K562 (cell line): ENCODE measurements at regions not wholly inside any gene's neighbourhood (a gene's known extent, or its start where the extent isn't known, plus 50 kb on each side); places are given as distances from the start of the nearest gene placed in this dataset.

Experiments
- BCLAF1 ChIP-seq, 2 experiments: fragments of 450-650 bp in 1 of 2; IDR thresholded peaks; 2 replicates each; pipeline ENCODE4 v1.6.1; 2011 to 2017; ENCODE audit warnings: low read depth in 2 of 2, antibody characterized with exemption in 1 of 2, borderline replicate concordance in 1 of 2, low read length in 1 of 2, mild to moderate bottlenecking in 1 of 2, mixed read lengths in 1 of 2; ENCODE audit not compliant: control insufficient read depth in 1 of 2
- DEAF1 ChIP-seq: fragments of 450-650 bp; formaldehyde crosslinking; IDR thresholded peaks from 2 replicates; pipeline ENCODE4 v1.4.0; 2020; ENCODE audit warnings: mild to moderate bottlenecking, moderate library complexity
- GTF2A2 ChIP-seq: IDR thresholded peaks from 2 replicates; pipeline ENCODE4 v1.6.1; 2016; ENCODE audit warnings: mild to moderate bottlenecking, missing genetic modification characterization, missing compliant biosample characterization
- HDAC2 ChIP-seq: fragments of 450-650 bp; IDR thresholded peaks from 2 replicates; pipeline ENCODE4 v1.6.1; 2016; ENCODE audit warnings: mild to moderate bottlenecking
- MNT ChIP-seq, 2 experiments: fragments of 450-650 bp; conservative IDR thresholded peaks; 2 replicates each; pipeline ENCODE4 v1.6.1; 2017; ENCODE audit warnings: mild to moderate bottlenecking in 2 of 2, moderate library complexity in 2 of 2
- PHB2 ChIP-seq: fragments of 450-650 bp; IDR thresholded peaks from 2 replicates; pipeline ENCODE4 v1.6.1; 2017; ENCODE audit warnings: low read depth
- PYGO2 ChIP-seq: fragments of 450-650 bp; IDR thresholded peaks from 2 replicates; pipeline ENCODE4 v1.6.1; 2016; ENCODE audit warnings: mild to moderate bottlenecking, missing genetic modification characterization, moderate library complexity, missing compliant biosample characterization
- SFPQ ChIP-seq: fragments of 200-400 bp; formaldehyde crosslinking; IDR thresholded peaks from 2 replicates; pipeline ENCODE4 v1.6.1; 2017; ENCODE audit warnings: mild to moderate bottlenecking, low read depth, low read length, moderate library complexity
- SREBF1 ChIP-seq: fragments of 150-350 bp; IDR thresholded peaks from 2 replicates; pipeline ENCODE4 v1.6.1; 2014; ENCODE audit warnings: antibody characterized with exemption, low read depth, low read length, borderline replicate concordance
- SUPT5H ChIP-seq: fragments of 450-650 bp; IDR thresholded peaks from 2 replicates; pipeline ENCODE4 v1.6.1; 2016
- THAP12 ChIP-seq: fragments of 250-450 bp; sonication (Bioruptor Pico); IDR thresholded peaks from 2 replicates; pipeline ENCODE4 v1.9.0; 2021; ENCODE audit warnings: mild to moderate bottlenecking, inconsistent platforms
- ZBTB49 ChIP-seq: sonication (generic); formaldehyde crosslinking; IDR thresholded peaks from 2 replicates; pipeline ENCODE4 v1.8.0; 2022; ENCODE audit warnings: missing genetic modification reagents, mild to moderate bottlenecking, borderline replicate concordance

- TF ChIP-seq SFPQ (no peak), ZBTB49 (CRISPR knock-in tag) (no peak), PYGO2 (no peak; the same call in 1 of the 2 replicates), MNT (conservative IDR thresholded peaks at IDR 0.05) (peak in 1 of 2 experiments; percentile 29; a peak in 2 of 4 replicates), SUPT5H (no peak), DEAF1 (CRISPR knock-in tag) (no peak), SREBF1 (no peak), BCLAF1 (IDR thresholded peaks at IDR 0.05; ENCODE audit: borderline replicate concordance in 1 of 2, control insufficient read depth in 1 of 2, low read depth in 2 of 2, low read length in 1 of 2) (no peak), PHB2 (no peak), GTF2A2 (tag) (no peak), THAP12 (CRISPR knock-in tag) (no peak), HDAC2 (no peak)
These were observed 61.6 kb upstream of the CD99 start (continued) for GRCh38 chrX:2629316-2630007.
